H9 (cell line): ENCODE measurements at regions not wholly inside any gene's neighbourhood (a gene's known extent, or its start where the extent isn't known, plus 50 kb on each side); places are given as distances from the start of the nearest gene placed in this dataset.

Source experiments
- DNase-seq: peaks from one replicate; pipeline ENCODE4 v3.0.0-alpha.2; 2017
- H2AFZ ChIP-seq: one replicate; pipeline ENCODE4 v1.6.1; 2013; ENCODE audit warnings: mild to moderate bottlenecking, low read length, control low read depth, moderate library complexity
- H2AK5ac ChIP-seq: 2 replicates; pipeline ENCODE4 v1.6.1; 2013; ENCODE audit warnings: low read length, control low read depth, mixed read lengths; ENCODE audit not compliant: insufficient read length
- H2BK120ac ChIP-seq: one replicate; pipeline ENCODE4 v1.6.1; 2013; ENCODE audit warnings: low read depth, mild to moderate bottlenecking, low read length, control low read depth, inconsistent platforms; ENCODE audit not compliant: poor library complexity, severe bottlenecking
- H2BK12ac ChIP-seq: 2 replicates; pipeline ENCODE4 v1.6.1; 2013; ENCODE audit warnings: low read length, control low read depth, mixed read lengths, low read depth; ENCODE audit not compliant: insufficient read length
- H2BK15ac ChIP-seq: 2 replicates; pipeline ENCODE4 v1.6.1; 2013; ENCODE audit warnings: low read depth, low read length, control low read depth
- H2BK20ac ChIP-seq: one replicate; pipeline ENCODE4 v1.6.1; 2013; ENCODE audit warnings: low read depth, mild to moderate bottlenecking, low read length, control low read depth, inconsistent platforms; ENCODE audit not compliant: poor library complexity, severe bottlenecking
- H2BK5ac ChIP-seq: 2 replicates; pipeline ENCODE4 v1.6.1; 2013; ENCODE audit warnings: low read length, control low read depth, mixed read lengths; ENCODE audit not compliant: insufficient read length
- H3K14ac ChIP-seq: 2 replicates; pipeline ENCODE4 v1.6.1; 2013; ENCODE audit warnings: low read length, control low read depth; ENCODE audit not compliant: insufficient read depth
- H3K18ac ChIP-seq: 2 replicates; pipeline ENCODE4 v1.6.1; 2013; ENCODE audit warnings: low read depth, mild to moderate bottlenecking, mixed read lengths, low read length, control low read depth; ENCODE audit not compliant: insufficient read length
- H3K23ac ChIP-seq: 2 replicates; pipeline ENCODE4 v1.6.1; 2013; ENCODE audit warnings: low read length, control low read depth, mixed read lengths, low read depth; ENCODE audit not compliant: insufficient read length
- H3K23me2 ChIP-seq: 2 replicates; pipeline ENCODE4 v1.6.1; 2013; ENCODE audit warnings: low read depth, mild to moderate bottlenecking, mixed read lengths, low read length, control low read depth; ENCODE audit not compliant: insufficient read length, poor library complexity, severe bottlenecking
- H3K27ac ChIP-seq: 2 replicates; pipeline ENCODE4 v1.5.1; 2013; ENCODE audit warnings: low read length, control low read depth, mixed read lengths, low read depth; ENCODE audit not compliant: insufficient read length
- H3K27me3 ChIP-seq: 2 replicates; pipeline ENCODE4 v1.6.1; 2013; ENCODE audit warnings: low read length, control low read depth, inconsistent platforms; ENCODE audit not compliant: insufficient read depth
- H3K4ac ChIP-seq: 2 replicates; pipeline ENCODE4 v1.6.1; 2013; ENCODE audit warnings: low read depth, mild to moderate bottlenecking, control low read depth, inconsistent platforms, low read length, moderate library complexity
- H3K4me1 ChIP-seq: 2 replicates; pipeline ENCODE4 v1.6.1; 2013; ENCODE audit warnings: low read length, control low read depth, inconsistent platforms; ENCODE audit not compliant: insufficient read depth
- H3K4me2 ChIP-seq: 2 replicates; pipeline ENCODE4 v1.6.1; 2013; ENCODE audit warnings: low read length, control low read depth, mixed read lengths; ENCODE audit not compliant: insufficient read length, insufficient read depth
- H3K56ac ChIP-seq: 2 replicates; pipeline ENCODE4 v1.6.1; 2013; ENCODE audit warnings: low read depth, mild to moderate bottlenecking, mixed read lengths, low read length, control low read depth; ENCODE audit not compliant: insufficient read length
- H3K79me1 ChIP-seq: 2 replicates; pipeline ENCODE4 v1.6.1; 2013; ENCODE audit warnings: low read depth, mild to moderate bottlenecking, moderate library complexity, low read length, control low read depth, inconsistent platforms; ENCODE audit not compliant: insufficient read depth, poor library complexity, severe bottlenecking
- H3K79me2 ChIP-seq: 2 replicates; pipeline ENCODE4 v1.6.1; 2013; ENCODE audit warnings: low read length, control low read depth, inconsistent platforms; ENCODE audit not compliant: insufficient read depth
- H3K9ac ChIP-seq: 2 replicates; pipeline ENCODE4 v1.6.1; 2013; ENCODE audit warnings: low read length, control low read depth, mixed read lengths; ENCODE audit not compliant: insufficient read length; ENCODE audit errors: extremely low read depth
- H3K9me3 ChIP-seq: one replicate; pipeline ENCODE4 v1.6.1; 2013; ENCODE audit warnings: low read depth, low read length, inconsistent platforms; ENCODE audit not compliant: control insufficient read depth
- H3T11ph ChIP-seq: one replicate; pipeline ENCODE4 v1.6.1; 2013; ENCODE audit warnings: mild to moderate bottlenecking, low read length, control low read depth, inconsistent platforms
- H4K20me1 ChIP-seq: one replicate; pipeline ENCODE4 v1.6.1; 2013; ENCODE audit not compliant: control insufficient read depth, insufficient read length, insufficient read depth
- H4K5ac ChIP-seq: 2 replicates; pipeline ENCODE4 v1.6.1; 2013; ENCODE audit warnings: low read depth, mild to moderate bottlenecking, mixed read lengths, low read length, control low read depth; ENCODE audit not compliant: insufficient read length
- H4K8ac ChIP-seq: replicated peaks from 2 replicates; pipeline ENCODE4 v1.6.1; 2013; ENCODE audit warnings: low read length, control low read depth, mixed read lengths, low read depth; ENCODE audit not compliant: insufficient read length
- H4K91ac ChIP-seq: 2 replicates; pipeline ENCODE4 v1.6.1; 2013; ENCODE audit warnings: low read depth, mild to moderate bottlenecking, moderate library complexity, mixed read lengths, low read length, control low read depth; ENCODE audit not compliant: insufficient read length
- H3K27ac Mint-ChIP-seq, 3 experiments: 2 replicates in 2 of 3; 3 replicates in 1 of 3; pipeline ENCODE4 v1.8.0; 2020 to 2021; ENCODE audit warnings: mixed read lengths in 3 of 3, mild to moderate bottlenecking in 1 of 3, moderate library complexity in 1 of 3
- H3K27me3 Mint-ChIP-seq: 2 replicates; pipeline ENCODE4 v1.8.0; 2021; ENCODE audit warnings: low read depth, mild to moderate bottlenecking, moderate library complexity, mixed read lengths
- H3K36me3 Mint-ChIP-seq, 3 experiments: 2 replicates in 2 of 3; 3 replicates in 1 of 3; pipeline ENCODE4 v1.8.0; 2020 to 2021; ENCODE audit warnings: low read depth in 3 of 3, mixed read lengths in 3 of 3; ENCODE audit not compliant: insufficient read depth in 1 of 3
- H3K4me1 Mint-ChIP-seq, 2 experiments: 2 replicates each; pipeline ENCODE4 v1.8.0; 2020; ENCODE audit warnings: mixed read lengths in 2 of 2
- H3K4me3 Mint-ChIP-seq, 2 experiments: 2 replicates in 1 of 2; 3 replicates in 1 of 2; pipeline ENCODE4 v1.8.0; 2020 to 2021; ENCODE audit warnings: mild to moderate bottlenecking in 2 of 2, mixed read lengths in 2 of 2, moderate library complexity in 1 of 2
- H3K9me3 Mint-ChIP-seq, 2 experiments: 2 replicates in 1 of 2; 3 replicates in 1 of 2; pipeline ENCODE4 v1.8.0; 2020; ENCODE audit warnings: mild to moderate bottlenecking in 2 of 2, mixed read lengths in 2 of 2, moderate library complexity in 1 of 2
- CTCF ChIP-seq: fragments of 200-600 bp; sonication (generic); conservative IDR thresholded peaks from 3 replicates; pipeline ENCODE4 v1.8.0; 2021; ENCODE audit warnings: antibody characterized with exemption, mild to moderate bottlenecking
- WGBS: extraction: QIAGEN DNeasy Blood & Tissue Kit; methylation state at CpG from one replicate; pipeline ENCODE4 v1.1.7; 2013; ENCODE audit warnings: missing lambda C conversion rate, low lambda C conversion rate, mixed read lengths; ENCODE audit not compliant: insufficient read length; ENCODE audit errors: extremely low coverage; 5-methylcytosine and 5-hydroxymethylcytosine counted together

- H3K4me2 ChIP-seq, result no peak overlapping the region
- Mint-ChIP-seq H3K27ac (no peak overlapping the region), H3K4me3 (no peak overlapping the region), H3K9me3 (no peaks in the 10 kb centered on the region), H3K36me3 (no peaks in the 10 kb centered on the region), H3K4me1 (0 out of 4 replicates have a peak, but pooled peaks cover 0 to 3% of the 10 kb centered on the region in 2 experiments), H3K27me3 (no peaks in the 10 kb centered on the region)
- no peaks in the 10 kb centered on the region for H4K20me1 ChIP-seq
- no peak overlapping the region for H3K14ac ChIP-seq
- no peak overlapping the region for H3K23ac ChIP-seq
- no peak overlapping the region for H3T11ph ChIP-seq
- no peak overlapping the region for H3K27ac ChIP-seq
- no peak overlapping the region for H2BK12ac ChIP-seq
- no peaks in the 10 kb centered on the region for H3K9me3 ChIP-seq
- no peaks in the 10 kb centered on the region for H3K79me1 ChIP-seq
- H3K4me1 ChIP-seq, result no peaks in the 10 kb centered on the region
- no peak overlapping the region for H2BK20ac ChIP-seq
- no peak overlapping the region for H3K4ac ChIP-seq
- no peak overlapping the region for H2AK5ac ChIP-seq
- no peak overlapping the region for H2BK15ac ChIP-seq
- DNase-seq, result no peak
- H3K23me2 ChIP-seq, result no peaks in the 10 kb centered on the region
- no peak overlapping the region for H3K9ac ChIP-seq
- no peak overlapping the region for H2AFZ ChIP-seq
- H3K18ac ChIP-seq, result no peak overlapping the region
- no peak overlapping the region for H3K56ac ChIP-seq
- H4K8ac ChIP-seq, result no peak overlapping the region
- no peak overlapping the region for H2BK5ac ChIP-seq
- H3K79me2 ChIP-seq, result no peaks in the 10 kb centered on the region
- H3K27me3 ChIP-seq, result no peaks in the 10 kb centered on the region
- no peak for TF ChIP-seq CTCF
- no CpG with 5 or more reads among the region's 4 CpGs for WGBS
- H2BK120ac ChIP-seq, result no peak overlapping the region
- no peak overlapping the region for H4K91ac ChIP-seq
- no peak overlapping the region for H4K5ac ChIP-seq
These were observed 310.5 kb upstream of the JAG1 start for GRCh38 chr20:10984294-10984693.
